GM12878 (cell line): ENCODE measurements at regions not wholly inside any gene's neighbourhood (a gene's known extent, or its start where the extent isn't known, plus 50 kb on each side); places are given as distances from the start of the nearest gene placed in this dataset.

Experiments
- ATAC-seq: fragments of 200-7000 bp; cut with Tn5 transposase; 3 replicates; pipeline ENCODE4 v1.9.1; 2020; ENCODE audit warnings: mild to moderate bottlenecking, moderate library complexity
- BruUV-seq: library from RNA; stranded (reverse); fragments of 400-500 nt; replicated peaks from 2 replicates; lab custom pipeline; 2021; lab: Mats Ljungman, UMichigan
- CTCF ChIA-PET: fragments of 300-600 bp; sonication (Branson Sonifier 250); formaldehyde crosslinking; extraction: SDS; loops from one replicate; lab custom pipeline; 2021; ENCODE audit warnings: inconsistent platforms; lab: Yijun Ruan, JAX
- POLR2A ChIA-PET: fragments of 350-600 bp; formaldehyde crosslinking; extraction: SDS; loops from one replicate; lab custom pipeline; 2021; ENCODE audit warnings: inconsistent platforms; lab: Charles Lee
- RAD21 ChIA-PET: fragments of 300-600 bp; sonication (Branson Sonifier 250); formaldehyde crosslinking; loops from one replicate; lab custom pipeline; 2023; ENCODE audit warnings: antibody characterized with exemption; ENCODE audit not compliant: unreplicated experiment; lab: Charles Lee
- SMC1A ChIA-PET: fragments of 300-600 bp; sonication (Branson Sonifier 250); formaldehyde crosslinking; loops from one replicate; lab custom pipeline; 2023; ENCODE audit not compliant: unreplicated experiment, uncharacterized antibody; lab: Charles Lee
- DNase-seq: peaks from one replicate; pipeline ENCODE4 v3.0.0-alpha.2; 2011; ENCODE audit warnings: low read depth, low spot score
- FAIRE-seq: peaks from 3 replicates; lab custom pipeline; 2011; peaks lifted over from hg19 to GRCh38; lab: Jason Lieb, UNC
- H2AFZ ChIP-seq: 2 replicates; pipeline ENCODE4 v1.6.0; 2011; ENCODE audit warnings: low read depth, low read length, control low read depth; ENCODE audit not compliant: control insufficient read depth
- H3K27ac ChIP-seq: 2 replicates; pipeline ENCODE4 v1.5.1; 2011; ENCODE audit warnings: control low read depth; ENCODE audit not compliant: control insufficient read depth, insufficient read depth
- H3K27me3 ChIP-seq, 2 experiments: replicated peaks in 1 of 2; 2 replicates each; pipeline versions ENCODE4 v1.6.0 to v1.6.1; 2011; ENCODE audit warnings: low read length in 1 of 2; ENCODE audit not compliant: control insufficient read depth in 2 of 2, insufficient read depth in 2 of 2
- H3K36me3 ChIP-seq, 2 experiments: 2 replicates each; pipeline ENCODE4 v1.5.1; 2011; ENCODE audit warnings: low read length in 1 of 2; ENCODE audit not compliant: control insufficient read depth in 2 of 2, insufficient read depth in 2 of 2
- H3K4me1 ChIP-seq: 2 replicates; pipeline ENCODE4 v1.6.1; 2011; ENCODE audit warnings: mild to moderate bottlenecking, low read length, moderate library complexity, mixed read lengths; ENCODE audit not compliant: control insufficient read depth, insufficient read depth
- H3K4me2 ChIP-seq: 2 replicates; pipeline ENCODE4 v1.6.0; 2011; ENCODE audit warnings: control low read depth; ENCODE audit not compliant: control insufficient read depth, insufficient read depth
- H3K4me3 ChIP-seq: fragments of 200-600 bp; sonication (generic); 2 replicates; pipeline ENCODE4 v1.5.1; 2016
- H3K79me2 ChIP-seq: 2 replicates; pipeline ENCODE4 v1.6.0; 2011; ENCODE audit warnings: low read length; ENCODE audit not compliant: control insufficient read depth, insufficient read depth
- H3K9ac ChIP-seq: 2 replicates; pipeline ENCODE4 v1.8.0; 2011; ENCODE audit warnings: low read length, control low read depth, mixed read lengths; ENCODE audit not compliant: control insufficient read depth, insufficient read depth
- H3K9me3 ChIP-seq: replicated peaks from 3 replicates; pipeline ENCODE4 v1.5.1; 2011; ENCODE audit warnings: mild to moderate bottlenecking, low read length; ENCODE audit not compliant: control insufficient read depth, insufficient read depth
- H4K20me1 ChIP-seq: 2 replicates; pipeline ENCODE4 v1.6.0; 2011; ENCODE audit not compliant: control insufficient read depth, insufficient read depth
- EED ChIP-seq: sonication (generic); IDR thresholded peaks from 2 replicates; pipeline ENCODE4 v1.6.1; 2016; ENCODE audit warnings: antibody characterized with exemption, low read depth
- EZH2 ChIP-seq: IDR thresholded peaks from 2 replicates; pipeline ENCODE4 v1.6.1; 2012; ENCODE audit warnings: low read depth, mild to moderate bottlenecking, control low read depth, inconsistent platforms, low read length, borderline replicate concordance; ENCODE audit not compliant: control insufficient read depth
- IRF5 ChIP-seq: fragments of 450-650 bp; IDR thresholded peaks from 2 replicates; pipeline ENCODE4 v1.6.1; 2017; ENCODE audit warnings: borderline replicate concordance
- RAD21 ChIP-seq: IDR thresholded peaks from 2 replicates; pipeline ENCODE4 v1.6.1; 2011; ENCODE audit warnings: mild to moderate bottlenecking, low read depth, low read length, moderate library complexity; ENCODE audit not compliant: insufficient read depth
- RAD51 ChIP-seq: fragments of 450-650 bp; IDR thresholded peaks from 2 replicates; pipeline ENCODE4 v1.6.1; 2016; ENCODE audit warnings: moderate library complexity, mild to moderate bottlenecking, inconsistent platforms
- SRF ChIP-seq, 2 experiments: IDR thresholded peaks; 2 replicates each; pipeline ENCODE4 v1.6.1; 2011; ENCODE audit warnings: low read depth in 2 of 2, low read length in 2 of 2, mild to moderate bottlenecking in 1 of 2, moderate library complexity in 1 of 2
- ZBTB4 ChIP-seq: fragments of 450-650 bp; formaldehyde crosslinking; IDR thresholded peaks from 2 replicates; pipeline ENCODE4 v1.4.0; 2022; ENCODE audit warnings: mild to moderate bottlenecking, moderate library complexity
- ZBTB40 ChIP-seq: fragments of 450-650 bp; IDR thresholded peaks from 2 replicates; pipeline ENCODE4 v1.6.1; 2016; ENCODE audit warnings: mild to moderate bottlenecking, moderate library complexity, borderline replicate concordance
- WGBS: methylation state at CpG from one replicate; pipeline ENCODE4 v1.1.6; 2016; ENCODE audit warnings: low lambda C conversion rate; ENCODE audit not compliant: insufficient replicate concordance, insufficient coverage; ENCODE audit errors: missing lambda C conversion rate; 5-methylcytosine and 5-hydroxymethylcytosine counted together
- in situ Hi-C: fragments of 300-500 bp; cut with MboI; formaldehyde crosslinking; loops from 9 replicates; pipeline ENCODE4 v1.14.3; 2018; ENCODE audit warnings: mixed read lengths
- intact Hi-C: fragments of 100-400 bp; cut with micrococcal nuclease; formaldehyde crosslinking; loops from one replicate; pipeline ENCODE4 v1.14.2; 2022; ENCODE audit not compliant: unreplicated experiment

- Histone ChIP-seq H4K20me1 (no peaks in the 10 kb centered on the region), H3K36me3 (no peaks in the 10 kb centered on the region), H3K27ac (no peak overlapping the region), H3K4me3 (no peak overlapping the region), H3K9ac (no peak overlapping the region), H3K27me3 (no peaks in the 10 kb centered on the region), H3K4me1 (no peaks in the 10 kb centered on the region), H3K79me2 (no peaks in the 10 kb centered on the region), H2AFZ (no peak overlapping the region), H3K4me2 (no peak overlapping the region), H3K9me3 (no peaks in the 10 kb centered on the region)
- ChIA-PET RAD21 (no interaction called here), SMC1A (no interaction called here), CTCF (no interaction called here), POLR2A (no interaction called here)
- no peak for FAIRE-seq
- TF ChIP-seq IRF5 (no peak), ZBTB40 (no peak), EZH2 (no peak), SRF (IDR thresholded peaks at IDR 0.05; ENCODE audit: low read depth in 2 of 2, low read length in 2 of 2) (no peak), RAD21 (no peak), ZBTB4 (CRISPR knock-in tag) (no peak), EED (no peak), RAD51 (no peak)
- in situ Hi-C loops = no loop called here
- DNase-seq = no peak
- intact Hi-C loops = no loop called here
- ATAC-seq = no peak
- WGBS = 49% methylated on average over 18 of the region's 18 CpGs
- no TSS peak for BruUV-seq
Measured at GRCh38 chr5:18551716-18552115, 917.5 kb downstream of the TAF11L14 start.
